ENCODE measurements at regions not wholly inside any gene's neighbourhood (a gene's known extent, or its start where the extent isn't known, plus 50 kb on each side); places are given as distances from the start of the nearest gene placed in this dataset.

DNA sequence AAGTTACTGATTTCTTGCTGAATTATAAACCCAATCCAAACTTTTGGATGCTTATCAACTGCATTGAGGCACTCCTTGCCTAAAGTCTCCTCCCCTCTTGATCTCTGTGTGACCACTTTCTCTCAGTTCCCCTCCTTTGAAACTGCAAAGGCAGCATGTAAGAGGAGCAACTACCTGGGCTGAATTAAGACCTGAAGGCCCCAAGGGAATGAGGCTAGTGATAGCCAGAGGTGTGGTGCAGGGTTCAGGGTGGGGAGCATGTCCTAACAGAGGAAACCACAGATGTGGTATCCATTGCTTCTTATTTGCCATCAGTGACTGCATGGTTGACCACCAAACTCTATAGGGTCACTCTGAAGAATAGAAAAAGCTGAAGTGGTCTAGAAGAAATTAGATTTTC is 557.9 kb downstream of the TNS1 start:
- no peak for TF ChIP-seq POLR2A (IDR thresholded peaks at IDR 0.05)
- TF ChIP-seq, protein P1, sequence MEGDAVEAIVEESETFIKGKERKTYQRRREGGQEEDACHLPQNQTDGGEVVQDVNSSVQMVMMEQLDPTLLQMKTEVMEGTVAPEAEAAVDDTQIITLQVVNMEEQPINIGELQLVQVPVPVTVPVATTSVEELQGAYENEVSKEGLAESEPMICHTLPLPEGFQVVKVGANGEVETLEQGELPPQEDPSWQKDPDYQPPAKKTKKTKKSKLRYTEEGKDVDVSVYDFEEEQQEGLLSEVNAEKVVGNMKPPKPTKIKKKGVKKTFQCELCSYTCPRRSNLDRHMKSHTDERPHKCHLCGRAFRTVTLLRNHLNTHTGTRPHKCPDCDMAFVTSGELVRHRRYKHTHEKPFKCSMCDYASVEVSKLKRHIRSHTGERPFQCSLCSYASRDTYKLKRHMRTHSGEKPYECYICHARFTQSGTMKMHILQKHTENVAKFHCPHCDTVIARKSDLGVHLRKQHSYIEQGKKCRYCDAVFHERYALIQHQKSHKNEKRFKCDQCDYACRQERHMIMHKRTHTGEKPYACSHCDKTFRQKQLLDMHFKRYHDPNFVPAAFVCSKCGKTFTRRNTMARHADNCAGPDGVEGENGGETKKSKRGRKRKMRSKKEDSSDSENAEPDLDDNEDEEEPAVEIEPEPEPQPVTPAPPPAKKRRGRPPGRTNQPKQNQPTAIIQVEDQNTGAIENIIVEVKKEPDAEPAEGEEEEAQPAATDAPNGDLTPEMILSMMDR (IDR thresholded peaks at IDR 0.05) = no peak
- DNase-seq = no peak
- Histone ChIP-seq H3K9me3 (no peaks in the 10 kb centered on the region), H3K27me3 (no peaks in the 10 kb centered on the region), H3K4me3 (no peak overlapping the region), H3K36me3 (ENCODE audit: low read depth, missing control alignments) (no peaks in the 10 kb centered on the region), H3K27ac (no peak overlapping the region), H3K4me1 (no peaks in the 10 kb centered on the region)
- intact Hi-C loops (cut with DNase I; ENCODE audit: low total_unique reads) = no loop called here

DNA sequence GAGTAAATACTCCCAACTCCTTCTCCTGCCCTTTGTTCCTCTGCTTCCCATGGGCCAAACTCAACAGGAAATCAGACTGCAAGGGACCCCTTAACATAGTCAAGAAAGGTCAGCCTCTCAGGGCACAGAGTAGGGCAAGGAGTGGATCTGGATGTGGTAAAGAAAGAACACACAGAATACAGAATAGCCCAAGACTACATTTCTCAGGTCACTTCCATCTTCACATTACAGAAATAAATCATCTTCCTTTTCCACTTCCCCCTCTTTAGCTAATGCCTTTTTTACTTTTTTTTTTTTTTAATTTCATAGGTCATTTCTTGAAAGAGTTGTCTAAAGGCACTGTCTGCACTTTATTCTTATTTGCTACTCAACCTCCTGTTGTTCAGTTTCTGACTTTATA is 558.3 kb downstream of the TNS1 start:
- Histone ChIP-seq H3K4me3 (no peak overlapping the region), H3K27ac (no peak overlapping the region), H3K9me3 (no peaks in the 10 kb centered on the region), H3K27me3 (no peaks in the 10 kb centered on the region), H3K36me3 (ENCODE audit: low read depth, missing control alignments) (no peaks in the 10 kb centered on the region), H3K4me1 (no peaks in the 10 kb centered on the region)
- TF ChIP-seq, protein P1 (IDR thresholded peaks at IDR 0.05) = no peak
- TF ChIP-seq POLR2A (IDR thresholded peaks at IDR 0.05) = no peak
- intact Hi-C loops (cut with DNase I; ENCODE audit: low total_unique reads) = no loop called here
- DNase-seq = no peak

DNA sequence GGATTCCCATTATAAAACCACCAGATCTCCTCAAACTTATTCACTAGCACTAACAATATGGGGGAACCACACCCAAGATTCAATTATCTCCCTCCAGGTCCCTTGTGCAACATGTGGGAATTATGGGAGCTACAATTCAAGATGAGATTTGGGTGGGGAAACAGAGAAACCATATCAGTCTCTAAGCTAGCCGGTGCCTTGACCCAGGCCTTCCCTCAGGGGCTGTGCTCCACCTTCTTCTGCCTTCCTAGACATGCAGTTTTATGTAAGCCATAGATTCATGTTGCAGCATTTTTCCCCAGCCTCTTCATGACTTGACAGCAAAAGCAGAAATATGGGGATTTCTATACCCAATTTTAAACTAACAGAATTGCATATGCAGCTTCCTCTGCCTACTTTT is 559.2 kb downstream of the TNS1 start:
- Histone ChIP-seq H3K27me3 (no peaks in the 10 kb centered on the region), H3K36me3 (ENCODE audit: low read depth, missing control alignments) (no peaks in the 10 kb centered on the region), H3K9me3 (no peaks in the 10 kb centered on the region), H3K27ac (no peak overlapping the region), H3K4me3 (no peak overlapping the region), H3K4me1 (no peaks in the 10 kb centered on the region)
- DNase-seq = no peak
- intact Hi-C loops (cut with DNase I; ENCODE audit: low total_unique reads) = no loop called here
- WGBS, 2 donors = 85 to 96% methylated on average over 1 of the region's 1 CpG
- TF ChIP-seq, protein P1 (IDR thresholded peaks at IDR 0.05) = no peak
- TF ChIP-seq POLR2A (IDR thresholded peaks at IDR 0.05) = no peak

DNA sequence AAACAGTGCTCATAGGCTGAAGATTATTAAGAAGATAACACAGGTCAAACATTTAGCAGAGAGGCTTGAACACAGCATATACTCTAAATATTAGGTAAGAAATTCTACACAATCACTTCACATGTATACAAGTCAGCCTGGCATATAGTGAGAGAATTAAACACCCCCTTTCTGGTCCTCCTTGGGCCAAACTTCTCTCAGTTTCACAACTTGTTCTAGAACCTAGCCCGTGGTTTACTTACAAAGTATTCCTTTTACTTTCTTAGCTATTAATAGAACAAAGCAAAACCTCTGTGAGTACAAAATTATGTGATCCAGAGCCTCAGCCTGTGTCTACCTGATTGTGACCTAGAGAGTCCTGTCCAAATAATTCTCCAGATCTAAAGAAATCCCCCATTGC is 562.8 kb downstream of the TNS1 start:
- no peak for DNase-seq
- 40 to 50% methylated on average over 1 of the region's 1 CpG for WGBS, 2 donors
- TF ChIP-seq, protein P1 (IDR thresholded peaks at IDR 0.05) = no peak
- no peak for TF ChIP-seq POLR2A (IDR thresholded peaks at IDR 0.05)
- no peak overlapping the region for H3K4me3 ChIP-seq
- H3K4me1 ChIP-seq = peaks cover 20% of the 10 kb centered on the region
- no peaks in the 10 kb centered on the region for H3K9me3 ChIP-seq
- peak overlapping the region in 1 of 2 donors; percentile 82 for H3K27ac ChIP-seq
- H3K27me3 ChIP-seq = no peaks in the 10 kb centered on the region
- H3K36me3 ChIP-seq (ENCODE audit: low read depth, missing control alignments) = no peaks in the 10 kb centered on the region
- intact Hi-C loops (cut with DNase I; ENCODE audit: low total_unique reads) = no loop called here

DNA sequence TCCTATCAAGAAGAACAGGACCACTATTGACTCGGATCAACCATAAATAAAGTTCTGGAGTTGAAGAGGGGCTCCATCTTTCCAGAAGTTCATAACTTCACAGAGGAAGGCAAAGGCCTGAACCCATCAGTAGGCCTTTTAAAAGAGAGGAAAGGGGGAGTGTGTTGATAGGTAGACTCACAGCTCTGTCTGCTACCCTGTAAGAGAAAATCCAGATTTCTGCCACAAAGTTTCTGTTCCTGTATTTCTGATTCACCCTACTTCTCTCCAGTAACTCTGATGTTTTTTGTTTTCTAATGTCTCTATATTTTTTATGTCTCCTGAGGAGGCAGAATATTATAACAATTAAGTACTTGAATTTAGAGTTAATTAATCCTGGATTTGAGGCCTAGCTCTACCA is 564.0 kb downstream of the TNS1 start:
- H3K27ac ChIP-seq = peak overlapping the region in 1 of 2 donors; percentile 82
- no peaks in the 10 kb centered on the region for H3K27me3 ChIP-seq

More for the DNA sequence above, 564.0 kb downstream of the TNS1 start:
- 95 to 100% methylated on average over 1 of the region's 1 CpG for WGBS, 2 donors
- no peak for TF ChIP-seq POLR2A (IDR thresholded peaks at IDR 0.05)
- TF ChIP-seq, protein P1 (IDR thresholded peaks at IDR 0.05) = no peak
- no peaks in the 10 kb centered on the region for H3K36me3 ChIP-seq (ENCODE audit: low read depth, missing control alignments)
- intact Hi-C loops (cut with DNase I; ENCODE audit: low total_unique reads) = no loop called here
- no peak overlapping the region for H3K4me3 ChIP-seq
- no peak for DNase-seq
- H3K9me3 ChIP-seq = no peaks in the 10 kb centered on the region
- peaks cover 29% of the 10 kb centered on the region for H3K4me1 ChIP-seq

All from testis (tissue), 2 donors.